MG63 (cell line): ENCODE measurements at regions not wholly inside any gene's neighbourhood (a gene's known extent, or its start where the extent isn't known, plus 50 kb on each side); places are given as distances from the start of the nearest gene placed in this dataset.

Source experiments
- DNase-seq: peaks from one replicate; pipeline ENCODE4 v3.0.0-alpha.2; 2020
- H3K27me3 ChIP-seq: fragments of 250-450 bp; sonication (Bioruptor Pico); 2 replicates; pipeline ENCODE4 v1.5.1; 2020; ENCODE audit warnings: mild to moderate bottlenecking, moderate library complexity
- H3K36me3 ChIP-seq: fragments of 250-450 bp; sonication (Bioruptor Pico); 2 replicates; pipeline ENCODE4 v1.5.1; 2020; ENCODE audit warnings: mild to moderate bottlenecking, moderate library complexity
- H3K4me3 ChIP-seq: fragments of 250-450 bp; sonication (Bioruptor Pico); 2 replicates; pipeline ENCODE4 v1.5.1; 2020; ENCODE audit warnings: mild to moderate bottlenecking, moderate library complexity
- H3K9me3 ChIP-seq: fragments of 250-450 bp; sonication (Bioruptor Pico); 2 replicates; pipeline ENCODE4 v1.5.1; 2020; ENCODE audit warnings: mild to moderate bottlenecking, moderate library complexity

DNA sequence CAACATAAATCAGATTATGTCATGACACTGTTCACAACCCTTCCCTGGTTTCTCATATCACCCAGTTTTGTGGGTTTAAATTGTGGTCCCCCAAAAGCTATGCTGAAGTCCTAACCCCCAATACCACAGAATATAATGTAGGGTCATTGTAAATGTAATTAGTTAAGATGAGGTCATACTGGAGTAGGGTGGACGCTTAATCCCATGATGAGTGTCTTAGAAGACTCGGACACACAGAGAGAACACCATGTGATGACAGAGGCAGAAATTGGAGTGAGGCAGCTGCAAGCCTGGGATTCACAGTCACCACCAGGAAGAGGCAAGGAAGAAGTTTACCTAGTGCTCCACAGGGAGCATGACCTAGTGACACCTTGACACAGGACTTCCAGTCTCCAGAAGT lies 197.8 kb downstream of the SALL1 start:
- H3K27me3 ChIP-seq = no peaks in the 10 kb centered on the region
- H3K9me3 ChIP-seq = no peaks in the 10 kb centered on the region
- DNase-seq = no peak
- no peak overlapping the region for H3K4me3 ChIP-seq
- H3K36me3 ChIP-seq = no peaks in the 10 kb centered on the region

DNA sequence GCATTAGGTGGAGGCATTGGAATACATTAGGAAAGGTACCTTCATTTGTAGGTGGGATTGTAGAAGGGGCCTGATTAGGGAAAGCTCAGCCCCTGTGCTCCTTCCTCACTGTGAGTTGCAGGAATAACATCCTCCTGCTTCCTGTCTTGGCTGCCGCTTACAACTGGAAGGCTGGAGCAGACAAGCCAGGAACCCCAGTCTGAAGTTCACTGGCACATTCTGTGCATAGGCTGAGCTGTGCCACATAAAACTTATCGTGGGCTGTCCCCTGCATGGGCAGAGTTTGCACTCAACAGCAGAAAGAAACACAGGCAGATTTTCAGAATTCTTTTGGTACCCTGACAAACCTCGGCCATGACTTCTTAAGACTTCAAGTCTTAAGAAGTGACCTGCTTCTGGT lies 200.1 kb downstream of the SALL1 start:
- no peaks in the 10 kb centered on the region for H3K36me3 ChIP-seq
- no peak for DNase-seq
- no peak overlapping the region for H3K4me3 ChIP-seq
- H3K27me3 ChIP-seq = no peaks in the 10 kb centered on the region
- H3K9me3 ChIP-seq = no peaks in the 10 kb centered on the region

DNA sequence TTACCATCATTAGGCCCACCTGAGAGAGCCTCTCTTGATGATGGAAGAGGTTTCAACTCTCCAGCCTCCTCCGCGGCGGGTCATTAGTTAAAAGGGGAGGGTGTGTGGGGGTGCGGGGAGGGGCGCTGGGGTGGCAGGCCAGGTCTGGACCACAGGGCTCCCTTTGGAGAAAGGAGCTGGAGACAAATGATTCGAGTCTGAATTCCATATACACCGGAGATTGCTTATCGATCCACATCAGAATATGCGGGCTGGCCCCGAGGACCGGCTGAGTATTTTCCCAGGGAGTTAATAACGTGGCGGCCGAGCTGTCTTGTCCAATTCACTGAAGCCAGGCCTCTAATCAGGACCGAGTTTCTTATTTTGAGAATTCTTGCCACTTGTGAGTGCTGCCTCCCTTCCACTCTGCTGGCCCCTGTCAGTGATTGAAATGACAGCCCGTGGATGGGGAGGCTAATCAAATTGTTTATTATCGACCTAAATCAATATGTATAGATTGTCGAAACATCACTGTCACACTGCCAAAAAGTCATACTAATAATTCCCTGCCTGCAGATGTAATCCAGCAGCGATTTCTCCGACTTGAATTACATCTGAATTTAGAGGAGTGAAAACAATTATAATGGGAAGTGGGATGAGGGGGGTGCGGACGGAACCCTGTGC lies 202.7 kb downstream of the SALL1 start:
- no peaks in the 10 kb centered on the region for H3K9me3 ChIP-seq
- DNase-seq = no peak
- no peaks in the 10 kb centered on the region for H3K27me3 ChIP-seq
- no peak overlapping the region for H3K4me3 ChIP-seq
- no peaks in the 10 kb centered on the region for H3K36me3 ChIP-seq

DNA sequence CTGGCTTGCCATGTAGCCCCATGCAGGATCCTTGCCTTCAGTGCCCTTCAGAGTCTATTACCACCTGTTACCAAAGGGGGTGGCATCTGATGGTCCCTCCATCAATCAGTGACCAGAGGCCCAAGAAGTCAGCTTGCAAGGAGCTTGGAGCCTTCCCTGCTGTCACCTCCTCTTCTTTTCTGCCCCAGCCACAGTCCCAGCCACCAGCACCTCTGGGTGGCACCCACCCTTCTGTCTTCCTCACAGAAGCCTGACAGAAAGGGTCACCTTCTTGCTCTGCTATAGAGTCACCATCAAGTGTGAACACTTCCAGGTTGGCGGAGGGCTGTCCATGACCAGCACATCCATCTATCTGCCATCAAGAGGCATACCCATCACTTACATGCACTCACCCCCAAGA lies 203.2 kb downstream of the SALL1 start:
- Histone ChIP-seq H3K4me3 (no peak overlapping the region), H3K36me3 (no peaks in the 10 kb centered on the region), H3K9me3 (no peaks in the 10 kb centered on the region), H3K27me3 (no peaks in the 10 kb centered on the region)
- DNase-seq = no peak

DNA sequence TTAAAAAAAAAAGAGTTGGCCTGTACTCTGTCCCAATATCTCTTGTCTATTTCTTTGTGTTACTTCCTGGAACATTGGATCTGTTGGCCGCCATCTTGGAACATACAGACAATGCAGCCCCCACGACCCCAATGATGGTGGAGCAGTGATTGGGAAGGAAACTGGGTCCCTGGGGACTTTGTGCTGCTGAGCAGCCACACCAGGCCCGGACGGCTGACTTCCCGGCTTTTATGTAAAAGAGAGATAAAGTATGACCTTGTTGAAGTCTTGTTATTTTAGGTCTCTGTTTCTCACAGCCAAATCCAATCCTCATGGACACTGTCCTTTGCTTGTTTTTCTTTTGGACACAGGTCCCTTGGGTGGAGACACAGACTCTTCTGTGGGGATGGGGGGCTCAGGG lies 204.5 kb downstream of the SALL1 start:
- H3K36me3 ChIP-seq = no peaks in the 10 kb centered on the region
- H3K27me3 ChIP-seq = no peaks in the 10 kb centered on the region
- no peak overlapping the region for H3K4me3 ChIP-seq
- DNase-seq = no peak
- H3K9me3 ChIP-seq = no peaks in the 10 kb centered on the region

DNA sequence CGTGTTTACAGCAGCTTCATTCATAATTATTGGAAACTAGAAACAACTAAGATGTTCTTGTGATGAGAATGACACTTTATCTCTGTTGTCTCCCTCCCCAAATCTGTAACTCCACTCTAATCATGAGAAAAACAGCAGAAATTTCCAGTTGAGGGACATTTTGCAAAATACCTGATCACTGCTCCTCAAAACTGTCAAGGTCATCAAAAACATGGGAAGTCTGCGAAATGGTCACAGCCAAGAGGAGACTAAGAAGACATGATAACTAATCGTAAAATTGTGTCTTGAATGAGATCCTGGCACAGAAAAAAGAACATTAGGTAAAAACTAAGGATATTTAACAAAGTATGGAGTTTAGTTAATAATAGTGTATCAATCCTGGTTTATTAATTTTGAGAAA lies 204.2 kb downstream of the CYLD start:
- no peak for DNase-seq
- no peaks in the 10 kb centered on the region for H3K9me3 ChIP-seq
- H3K4me3 ChIP-seq = no peak overlapping the region
- no peaks in the 10 kb centered on the region for H3K27me3 ChIP-seq
- H3K36me3 ChIP-seq = no peaks in the 10 kb centered on the region

DNA sequence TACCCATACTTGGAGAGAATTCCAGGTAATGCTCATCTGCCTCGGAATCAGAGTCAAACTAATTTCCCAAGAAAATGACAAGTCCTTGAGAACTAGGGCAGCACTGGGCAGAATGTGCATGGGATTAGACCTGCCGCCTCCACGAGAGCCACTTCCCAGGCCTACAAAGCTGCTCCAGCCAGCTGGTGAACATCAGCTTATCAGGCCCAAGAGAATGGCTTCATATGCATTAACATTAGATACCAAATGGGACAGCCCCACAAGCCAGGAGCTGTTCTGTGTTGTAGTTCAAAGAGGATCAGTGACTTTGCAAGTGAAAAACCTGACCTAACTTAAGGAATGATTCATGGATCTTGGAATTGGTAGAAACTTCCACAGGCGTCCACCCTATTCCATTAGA lies 203.3 kb downstream of the CYLD start:
- Histone ChIP-seq H3K9me3 (no peaks in the 10 kb centered on the region), H3K36me3 (no peaks in the 10 kb centered on the region), H3K4me3 (no peak overlapping the region), H3K27me3 (no peaks in the 10 kb centered on the region)
- DNase-seq = no peak

DNA sequence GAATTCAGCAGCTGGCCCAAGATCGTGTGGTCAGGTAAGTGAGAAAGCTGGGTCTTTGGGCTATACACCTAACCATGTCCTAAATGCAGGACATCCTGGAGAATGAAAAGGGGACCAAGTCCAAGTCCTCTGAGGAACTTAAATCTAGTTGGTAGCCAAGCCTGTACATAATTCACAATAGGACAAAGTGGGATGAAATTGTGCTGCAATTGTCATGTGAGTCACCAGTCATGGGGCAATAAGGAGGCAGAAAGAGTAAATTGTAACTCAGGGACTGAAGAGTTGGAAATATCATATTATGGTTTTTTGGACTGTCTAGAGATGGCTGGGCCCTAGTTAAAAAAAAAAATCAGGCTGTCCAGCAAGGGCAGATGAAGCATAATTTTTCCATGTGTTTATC lies 202.6 kb downstream of the CYLD start:
- DNase-seq = no peak
- Histone ChIP-seq H3K9me3 (no peaks in the 10 kb centered on the region), H3K4me3 (no peak overlapping the region), H3K27me3 (no peaks in the 10 kb centered on the region), H3K36me3 (no peaks in the 10 kb centered on the region)

DNA sequence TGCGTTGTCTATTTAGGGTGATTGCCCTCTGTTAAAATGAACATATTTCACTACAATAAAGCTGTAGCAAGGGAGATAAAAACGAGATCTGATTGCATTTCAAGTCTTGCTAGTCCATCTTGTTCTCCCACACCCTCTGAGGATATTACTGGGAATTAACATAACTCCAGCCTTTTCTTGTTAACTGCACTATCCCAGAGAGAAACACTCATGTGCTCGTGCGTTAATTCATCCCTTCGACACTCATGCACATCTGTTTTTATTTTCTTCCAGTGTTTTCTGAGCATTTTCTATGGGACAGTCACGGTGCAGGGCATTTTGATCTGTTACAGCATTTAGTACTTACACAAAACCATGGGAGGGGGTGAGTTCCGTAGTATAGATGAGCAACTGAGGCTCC lies 202.1 kb downstream of the CYLD start:
- Histone ChIP-seq H3K27me3 (no peaks in the 10 kb centered on the region), H3K36me3 (no peaks in the 10 kb centered on the region), H3K4me3 (no peak overlapping the region), H3K9me3 (no peaks in the 10 kb centered on the region)
- DNase-seq = no peak

DNA sequence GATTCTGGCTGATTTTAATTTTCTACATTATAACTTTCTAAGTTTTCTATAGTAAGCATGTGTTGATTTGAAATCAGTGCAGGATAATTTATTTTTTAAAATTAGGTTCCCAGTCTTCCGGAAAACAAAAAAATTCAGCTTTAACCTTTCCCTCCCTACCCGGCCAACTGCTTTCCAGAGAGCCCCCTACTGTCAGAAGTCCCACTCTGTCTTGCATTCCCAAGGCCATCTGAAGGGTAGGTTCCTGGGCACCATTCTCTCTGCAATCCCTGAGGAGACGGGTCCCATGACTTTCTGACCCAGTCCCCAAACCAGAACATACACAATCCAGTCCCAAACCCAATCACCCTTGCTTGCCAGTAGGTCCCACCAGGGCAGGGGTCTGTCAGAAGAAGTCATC lies 200.3 kb downstream of the CYLD start:
- Histone ChIP-seq H3K9me3 (no peaks in the 10 kb centered on the region), H3K27me3 (no peaks in the 10 kb centered on the region), H3K4me3 (no peak overlapping the region), H3K36me3 (no peaks in the 10 kb centered on the region)
- DNase-seq = no peak

DNA sequence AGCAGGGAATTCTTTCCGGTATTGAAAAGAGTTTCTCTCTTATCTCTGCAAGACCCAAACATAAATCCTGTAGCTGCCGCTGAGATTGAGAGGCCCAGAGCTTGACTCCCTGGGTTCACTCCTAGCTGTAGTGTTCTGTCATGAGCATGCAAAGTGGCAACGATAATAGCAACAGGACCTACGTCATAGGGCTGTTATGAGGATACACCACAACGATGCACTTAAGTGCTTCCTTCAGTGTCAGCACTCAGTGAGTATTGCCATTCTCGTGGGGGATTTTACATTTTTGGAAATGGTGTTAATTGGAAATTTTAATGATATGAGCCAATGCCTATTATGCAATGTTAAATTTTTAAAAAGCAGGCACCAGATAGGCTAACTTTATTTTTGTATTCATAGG lies 199.8 kb downstream of the CYLD start:
- Histone ChIP-seq H3K27me3 (no peaks in the 10 kb centered on the region), H3K9me3 (no peaks in the 10 kb centered on the region), H3K4me3 (no peak overlapping the region), H3K36me3 (no peaks in the 10 kb centered on the region)
- DNase-seq = no peak

DNA sequence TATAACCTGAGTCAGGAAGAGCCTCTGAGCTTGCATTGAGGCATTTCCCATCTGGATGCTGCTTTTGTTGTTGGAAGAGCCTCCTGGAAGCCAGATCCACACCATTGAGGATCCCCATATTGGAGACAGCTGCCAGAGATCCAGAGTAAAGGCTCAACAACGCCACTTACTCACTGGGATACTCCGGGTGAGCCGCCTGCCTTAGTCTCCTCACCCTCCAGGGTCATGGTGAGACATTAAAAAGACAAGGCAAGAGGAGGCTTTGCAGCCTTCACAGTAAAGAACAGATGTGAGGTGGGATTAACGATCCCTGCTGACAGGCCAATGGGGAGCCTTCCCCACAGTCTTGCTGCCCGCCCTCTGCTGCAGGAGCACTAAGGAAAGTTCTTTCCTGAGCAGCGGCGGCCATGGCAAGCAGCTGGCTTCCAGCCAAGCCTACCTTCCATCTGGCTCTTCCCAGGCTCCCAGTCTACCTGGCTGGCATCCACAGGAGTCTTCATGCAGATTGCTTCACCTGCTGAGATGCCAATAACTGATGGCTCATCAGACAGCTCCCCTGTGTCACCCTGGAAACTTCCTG lies 198.5 kb downstream of the CYLD start:
- Histone ChIP-seq H3K27me3 (no peaks in the 10 kb centered on the region), H3K36me3 (no peaks in the 10 kb centered on the region), H3K4me3 (no peak overlapping the region), H3K9me3 (no peaks in the 10 kb centered on the region)
- DNase-seq = no peak

DNA sequence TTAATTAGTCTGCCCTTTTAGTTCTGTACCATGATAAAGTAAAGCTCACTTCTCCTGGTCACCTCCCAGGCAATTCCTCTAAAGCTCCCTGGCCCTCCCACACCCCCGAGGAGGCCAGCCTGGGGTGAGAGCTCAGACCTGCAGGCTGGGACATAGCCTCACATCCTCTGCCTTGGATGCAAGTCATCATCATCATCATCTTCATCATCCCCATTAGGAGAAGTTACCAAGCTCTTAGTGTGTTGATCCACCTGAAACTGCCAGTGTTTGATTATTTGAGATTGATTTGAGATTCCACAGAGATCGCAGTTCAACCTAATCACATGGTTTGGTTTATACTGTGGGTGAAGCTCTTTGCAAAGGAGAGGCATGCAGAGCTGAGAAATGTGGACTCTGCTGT lies 197.5 kb downstream of the CYLD start:
- Histone ChIP-seq H3K4me3 (no peak overlapping the region), H3K27me3 (no peaks in the 10 kb centered on the region), H3K36me3 (no peaks in the 10 kb centered on the region), H3K9me3 (no peaks in the 10 kb centered on the region)
- DNase-seq = no peak

DNA sequence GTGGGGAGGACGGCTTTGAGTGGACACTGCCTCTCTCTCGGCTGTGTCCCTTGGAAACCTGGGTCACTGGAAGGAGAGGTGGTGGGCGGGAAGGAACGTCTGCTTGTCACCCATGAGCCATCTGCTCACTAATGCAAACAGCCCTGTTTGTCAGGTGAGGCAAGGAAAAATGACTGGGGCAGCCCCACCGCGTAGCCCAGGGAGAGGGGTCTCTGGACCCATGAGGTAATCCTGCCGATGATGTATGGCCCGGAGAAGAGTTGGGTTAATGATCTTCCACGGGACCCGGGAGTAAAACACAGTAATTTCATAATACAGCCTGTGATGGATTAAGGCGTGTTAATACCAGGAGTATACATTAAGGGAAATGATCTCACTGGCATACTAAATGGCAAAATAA lies 197.0 kb downstream of the CYLD start:
- Histone ChIP-seq H3K4me3 (no peak overlapping the region), H3K36me3 (no peaks in the 10 kb centered on the region), H3K27me3 (no peaks in the 10 kb centered on the region), H3K9me3 (no peaks in the 10 kb centered on the region)
- no peak for DNase-seq

DNA sequence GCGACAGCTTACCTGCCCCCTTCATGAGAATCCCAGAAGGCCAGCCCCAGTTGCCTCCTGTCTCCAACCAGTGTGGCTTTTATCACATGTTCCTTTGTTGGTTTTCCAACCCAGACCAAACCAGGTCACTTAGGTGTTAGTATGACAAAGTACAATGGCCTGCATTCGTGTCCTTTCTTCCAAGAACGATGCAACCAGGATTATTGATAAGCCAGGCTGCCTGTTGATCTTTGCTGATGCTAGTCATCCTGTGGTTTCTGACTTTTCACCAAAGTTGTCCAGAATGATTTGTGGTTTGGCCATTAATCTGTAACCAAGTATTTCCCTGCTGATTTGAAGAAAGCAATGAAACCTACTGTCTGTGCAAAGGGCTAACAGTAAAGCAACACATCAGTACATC lies 191.4 kb downstream of the CYLD start:
- H3K27me3 ChIP-seq = no peaks in the 10 kb centered on the region
- H3K4me3 ChIP-seq = no peak overlapping the region
- H3K9me3 ChIP-seq = no peaks in the 10 kb centered on the region
- DNase-seq = no peak
- no peaks in the 10 kb centered on the region for H3K36me3 ChIP-seq

DNA sequence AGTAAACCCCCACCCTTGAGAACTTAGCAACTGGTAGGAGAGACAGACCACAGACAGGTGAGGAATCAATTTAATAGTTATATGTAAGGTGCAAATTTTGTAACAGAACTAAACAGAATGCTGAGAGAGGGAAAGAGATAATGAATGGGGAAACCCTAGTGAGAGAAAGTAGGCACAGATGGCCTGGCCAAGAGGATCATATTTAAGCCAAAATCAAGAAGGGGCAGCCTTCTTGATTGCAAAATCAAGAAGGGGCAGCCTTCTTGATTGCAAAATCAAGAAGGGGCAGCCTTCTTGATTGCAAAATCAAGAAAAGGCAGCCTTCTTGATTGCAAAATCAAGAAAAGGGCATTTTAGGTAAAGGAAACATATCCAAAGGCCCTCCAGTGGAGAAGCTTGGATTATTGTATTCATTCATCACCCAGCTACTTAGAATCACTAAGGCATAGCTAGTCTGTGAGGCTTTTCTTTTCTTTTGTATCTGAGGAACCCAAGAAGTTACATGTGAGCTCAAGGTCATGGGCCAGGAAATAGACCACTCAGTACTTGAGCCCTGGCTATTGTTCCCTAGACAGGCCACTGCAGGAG lies 190.6 kb downstream of the CYLD start:
- Histone ChIP-seq H3K36me3 (no peaks in the 10 kb centered on the region), H3K9me3 (no peaks in the 10 kb centered on the region), H3K27me3 (no peaks in the 10 kb centered on the region), H3K4me3 (no peak overlapping the region)
- no peak for DNase-seq

DNA sequence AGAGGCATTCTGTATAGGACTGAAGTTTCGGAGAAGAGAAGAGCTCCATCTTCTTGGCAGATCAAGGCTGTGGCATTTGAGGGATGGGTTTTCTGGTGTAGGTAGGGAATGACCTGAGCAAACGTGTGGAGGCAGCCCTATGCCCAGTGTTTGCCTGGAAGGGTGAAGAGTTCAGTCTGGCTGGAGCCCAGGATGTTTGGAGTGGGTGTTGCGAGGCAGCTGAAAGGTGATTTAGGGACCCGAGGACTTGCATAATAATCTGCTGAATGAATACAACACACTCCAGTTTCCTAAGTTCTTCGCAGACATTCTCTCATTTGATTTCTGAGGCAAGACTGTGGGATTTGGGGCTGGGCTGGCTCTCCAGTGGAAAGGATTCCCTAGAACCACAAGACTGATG lies 186.2 kb downstream of the CYLD start:
- no peaks in the 10 kb centered on the region for H3K36me3 ChIP-seq
- no peaks in the 10 kb centered on the region for H3K9me3 ChIP-seq
- H3K4me3 ChIP-seq = no peak overlapping the region
- DNase-seq = no peak
- no peaks in the 10 kb centered on the region for H3K27me3 ChIP-seq

DNA sequence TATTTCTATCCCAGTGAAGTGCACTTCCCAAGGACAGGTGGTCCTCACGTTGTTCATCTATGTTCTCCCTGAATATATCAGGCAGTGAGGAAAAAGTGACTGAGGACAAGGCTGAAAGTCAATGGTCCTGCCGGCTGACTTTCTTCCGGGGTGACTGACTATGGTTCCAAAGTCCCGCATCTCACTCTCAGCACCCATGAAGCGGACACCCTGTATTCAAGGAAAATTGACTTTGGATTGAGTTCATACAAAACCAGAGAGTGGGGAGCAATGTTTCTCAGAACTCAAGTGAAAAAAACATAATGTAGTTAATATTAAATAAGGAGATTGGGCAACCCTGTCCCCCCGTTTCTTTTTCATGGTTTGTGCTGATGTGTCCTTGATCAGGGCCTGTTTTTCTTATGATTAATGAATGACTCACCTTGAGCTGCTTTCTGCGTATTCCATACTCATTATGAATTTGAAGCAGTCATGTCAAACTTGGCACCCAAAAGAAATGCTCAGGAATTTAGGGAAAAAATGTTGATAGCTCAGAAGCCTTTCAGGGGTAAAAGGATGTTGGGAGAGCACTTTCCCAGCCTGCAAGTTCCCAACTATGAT lies 184.0 kb downstream of the CYLD start:
- no peak for DNase-seq
- Histone ChIP-seq H3K9me3 (no peaks in the 10 kb centered on the region), H3K4me3 (no peak overlapping the region), H3K27me3 (no peaks in the 10 kb centered on the region), H3K36me3 (no peaks in the 10 kb centered on the region)
